22Rv1 (cell line): ENCODE measurements at regions not wholly inside any gene's neighbourhood (a gene's known extent, or its start where the extent isn't known, plus 50 kb on each side); places are given as distances from the start of the nearest gene placed in this dataset.

Experiments
- H3K27ac ChIP-seq: fragments of 450-650 bp; 2 replicates; pipeline ENCODE4 v1.5.1; 2017
- CTCF ChIP-seq: fragments of 450-650 bp; IDR thresholded peaks from 2 replicates; pipeline ENCODE4 v1.5.1; 2017; ENCODE audit warnings: mild to moderate bottlenecking
- ZFX ChIP-seq: fragments of 450-650 bp; IDR thresholded peaks from 2 replicates; pipeline ENCODE4 v1.6.1; 2017; ENCODE audit warnings: antibody characterized with exemption, borderline replicate concordance

- no peak overlapping the region for H3K27ac ChIP-seq
- TF ChIP-seq CTCF = no peak
- no peak for TF ChIP-seq ZFX
Observed at GRCh38 chr9:19700699-19701098, 88.1 kb downstream of the SLC24A2 start.

GRCh38 chr9:19699756-19700155 lies 89.1 kb downstream of the SLC24A2 start:
- no peak overlapping the region for H3K27ac ChIP-seq
- no peak for TF ChIP-seq CTCF
- no peak for TF ChIP-seq ZFX

DNA sequence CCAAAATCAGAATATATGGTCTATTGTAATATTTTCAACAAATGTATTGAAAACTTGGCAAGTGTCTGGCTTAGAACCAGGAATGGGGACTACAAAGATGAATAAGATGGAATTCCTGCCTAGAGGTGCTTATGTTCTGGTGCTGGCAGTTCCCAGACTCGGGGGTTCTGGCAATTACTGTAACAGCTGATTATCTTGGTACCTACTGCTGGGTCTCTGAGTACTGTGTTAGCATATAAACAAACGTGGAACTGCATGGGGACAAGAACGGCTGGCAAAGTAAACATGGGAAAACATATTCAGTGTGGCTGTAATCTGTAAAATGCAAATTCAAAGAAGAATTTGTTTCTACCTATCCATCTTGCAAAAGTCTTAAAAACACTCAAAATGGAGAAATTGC lies 89.9 kb downstream of the SLC24A2 start:
- H3K27ac ChIP-seq = no peak overlapping the region
- no peak for TF ChIP-seq ZFX
- no peak for TF ChIP-seq CTCF

- no peak overlapping the region for H3K27ac ChIP-seq
- TF ChIP-seq CTCF = no peak
Observed at GRCh38 chr9:19694601-19695000, 94.2 kb downstream of the SLC24A2 start.

DNA sequence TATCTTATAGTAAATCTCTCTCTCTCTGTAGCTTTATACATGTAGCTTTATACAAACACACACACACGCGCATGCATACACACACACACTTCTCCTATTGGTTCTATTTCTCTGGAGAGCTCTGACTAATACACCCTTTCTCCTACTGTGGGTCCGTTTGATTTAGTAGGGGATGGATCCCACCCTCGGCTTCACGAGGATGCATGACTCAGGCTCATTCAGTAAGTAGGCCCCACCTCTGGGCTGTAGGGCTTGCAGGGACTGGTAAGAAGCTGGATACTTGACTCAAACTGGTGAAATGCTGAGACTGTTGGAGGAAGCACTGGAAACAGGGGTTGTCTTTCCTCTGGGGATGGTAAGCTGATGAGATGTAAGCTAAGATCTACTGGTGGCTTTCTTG lies 98.7 kb downstream of the SLC24A2 start:
- TF ChIP-seq CTCF = no peak
- TF ChIP-seq ZFX = no peak
- H3K27ac ChIP-seq = no peak overlapping the region

GRCh38 chr9:19689328-19690101 lies 99.3 kb downstream of the SLC24A2 start:
- no peak overlapping the region for H3K27ac ChIP-seq
- TF ChIP-seq CTCF = no peak
- TF ChIP-seq ZFX = no peak

- H3K27ac ChIP-seq = no peak overlapping the region
- TF ChIP-seq ZFX = no peak
- no peak for TF ChIP-seq CTCF
Observed at GRCh38 chr9:19683715-19684114, 105.1 kb downstream of the SLC24A2 start.
